ENCODE measurements at regions not wholly inside any gene's neighbourhood (a gene's known extent, or its start where the extent isn't known, plus 50 kb on each side); places are given as distances from the start of the nearest gene placed in this dataset.
"Not testable (repeated sequence)": the region's sequence is repeated elsewhere in the genome, so short reads cannot be mapped to it uniquely, and the experiment has no call there.

DNA sequence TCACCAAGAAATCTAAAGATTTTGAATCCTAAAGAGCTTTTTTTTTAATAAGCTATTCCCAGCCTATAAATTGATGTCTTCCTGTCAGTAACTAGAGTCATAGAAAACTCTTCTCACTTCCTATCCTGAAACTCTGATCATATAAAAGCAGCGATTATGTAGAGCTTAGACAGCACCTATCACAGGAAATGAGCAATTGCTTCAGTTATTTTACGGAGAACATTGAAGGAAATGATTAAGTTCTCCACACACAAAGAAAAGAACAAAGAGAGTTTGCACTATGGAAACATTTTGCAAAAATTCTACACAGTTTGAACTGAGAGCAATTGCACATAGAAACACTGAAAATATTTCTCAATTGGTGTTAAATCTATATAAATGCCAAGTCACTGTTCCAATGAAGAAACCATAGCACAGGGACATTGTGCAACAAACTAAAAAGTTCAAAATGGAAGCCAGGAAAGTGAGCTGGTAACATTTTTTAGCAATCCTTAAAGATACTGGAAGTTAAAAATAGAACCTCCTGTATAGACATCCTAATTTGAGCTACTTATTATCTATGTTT is 291.5 kb upstream of the ARHGEF26 start:
- no peak for DNase-seq (ENCODE audit: low read depth in 2 of 2)

- no peak for DNase-seq (ENCODE audit: low read depth in 2 of 2)
Measured at GRCh38 chr3:153830552-153830951, 290.6 kb upstream of the ARHGEF26 start.

- no peak for DNase-seq (ENCODE audit: low read depth in 2 of 2)
Measured at GRCh38 chr3:153835540-153835939, 285.6 kb upstream of the ARHGEF26 start.

- DNase-seq (ENCODE audit: low read depth in 2 of 2), result no peak
Measured at GRCh38 chr3:153840487-153840886, 280.7 kb upstream of the ARHGEF26 start.

GRCh38 chr3:153843994-153844393 is 277.2 kb upstream of the ARHGEF26 start:
- DNase-seq (ENCODE audit: low read depth in 2 of 2), result no peak

GRCh38 chr3:153845311-153845710 is 275.9 kb upstream of the ARHGEF26 start:
- DNase-seq (ENCODE audit: low read depth in 2 of 2), result no peak

- no peak for DNase-seq (ENCODE audit: low read depth in 2 of 2)
Measured at GRCh38 chr3:153848702-153849101, 272.5 kb upstream of the ARHGEF26 start.

DNA sequence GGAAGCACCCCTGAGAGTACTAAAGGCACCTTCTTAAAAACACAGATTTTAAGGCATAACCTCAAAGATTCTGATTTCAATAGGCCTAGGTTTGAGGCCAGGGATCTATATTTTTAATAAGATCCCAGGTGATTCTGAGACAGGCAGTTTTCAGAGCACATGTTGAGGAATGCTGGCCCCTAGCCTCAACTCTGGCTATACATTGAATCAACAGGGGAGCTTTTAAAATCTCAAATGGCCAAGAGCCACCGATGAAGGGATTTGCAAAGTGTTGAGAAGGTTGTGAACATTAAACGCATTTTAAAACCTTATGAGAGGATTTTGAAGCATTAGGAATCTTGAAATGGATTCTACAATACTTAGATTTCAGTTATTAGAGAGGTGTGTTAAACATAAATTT is 268.8 kb upstream of the ARHGEF26 start:
- DNase-seq (ENCODE audit: low read depth in 2 of 2), result no peak

DNA sequence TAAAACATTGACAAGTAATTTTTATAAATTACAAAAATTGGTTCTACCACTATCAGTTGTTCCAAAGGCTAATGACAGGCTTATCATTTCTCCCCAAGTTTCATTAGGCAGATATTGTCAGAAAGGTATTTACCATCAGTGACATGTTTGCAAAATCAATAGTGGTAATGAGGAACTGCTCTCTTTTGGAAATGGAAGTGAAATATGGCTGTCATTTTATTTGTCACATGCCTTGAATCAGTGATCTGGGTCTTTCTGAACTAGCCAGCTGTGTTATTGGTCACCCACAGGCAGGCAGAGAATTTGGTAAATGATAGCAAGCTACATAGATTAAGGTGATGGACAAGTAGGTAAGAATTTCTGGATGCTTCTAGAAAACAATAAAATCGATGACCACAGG is 268.0 kb upstream of the ARHGEF26 start:
- DNase-seq (ENCODE audit: low read depth in 2 of 2), result no peak

GRCh38 chr3:153855772-153856171 is 265.4 kb upstream of the ARHGEF26 start:
- DNase-seq (ENCODE audit: low read depth in 2 of 2), result no peak

DNA sequence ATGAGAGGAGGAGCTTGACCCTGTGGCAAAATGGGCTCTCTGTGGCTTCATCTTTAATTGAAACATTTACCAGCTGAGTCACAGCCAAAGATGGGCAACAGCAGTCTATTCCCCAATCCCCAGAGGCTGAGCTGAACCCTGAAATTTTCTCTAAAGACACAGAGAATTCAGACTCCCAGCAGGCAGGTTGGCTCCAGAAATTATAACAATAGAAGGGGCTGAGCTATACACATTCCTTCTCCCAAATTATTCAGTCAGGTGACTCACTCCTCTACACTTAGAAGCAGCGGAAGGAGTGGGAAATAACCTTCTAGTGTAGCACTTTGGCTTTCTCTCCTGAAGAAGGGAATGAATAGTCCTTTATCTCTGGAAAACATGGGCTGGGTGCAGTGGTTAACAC is 264.3 kb upstream of the ARHGEF26 start:
- no peak for DNase-seq (ENCODE audit: low read depth in 2 of 2)

DNA sequence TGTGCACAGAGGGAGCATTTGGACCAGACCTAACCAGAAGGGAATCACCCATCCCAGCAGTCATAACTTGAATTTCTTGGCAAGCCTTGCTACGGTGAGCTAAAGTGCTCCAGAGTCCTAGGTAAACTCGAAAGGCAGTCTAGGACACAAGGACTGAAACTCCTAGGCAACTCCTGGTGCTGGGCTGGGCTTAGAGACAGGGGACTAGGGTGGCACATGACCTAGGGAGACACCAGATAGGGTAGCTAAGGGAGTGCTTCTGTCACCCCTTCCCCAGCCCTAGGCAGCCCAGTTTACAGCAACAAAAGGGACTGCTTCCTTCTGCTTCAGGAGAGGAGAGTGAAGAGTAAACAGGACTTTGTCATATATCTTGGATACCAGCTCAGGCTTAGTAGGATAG is 256.4 kb upstream of the ARHGEF26 start:
- no peak for DNase-seq (ENCODE audit: low read depth in 2 of 2)

DNA sequence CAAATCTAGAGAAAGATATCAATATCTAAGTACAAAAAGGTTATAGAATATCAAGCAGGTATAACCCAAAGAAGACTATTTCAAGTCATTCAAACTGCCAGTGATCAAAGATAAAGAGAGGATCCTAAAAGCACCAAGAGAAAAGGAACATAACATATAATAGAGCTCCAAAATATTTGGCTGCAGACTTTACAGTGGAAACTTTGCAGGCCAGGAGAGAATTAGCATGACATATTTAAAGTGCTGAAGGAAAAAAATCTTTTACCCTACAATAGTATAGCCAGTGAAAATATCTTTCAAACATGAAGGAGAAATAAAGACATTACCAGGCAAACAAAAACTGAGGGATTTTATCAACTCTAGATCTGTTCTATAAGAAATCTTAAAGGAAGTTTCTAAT is 254.3 kb upstream of the ARHGEF26 start:
- no peak for DNase-seq (ENCODE audit: low read depth in 2 of 2)

DNA sequence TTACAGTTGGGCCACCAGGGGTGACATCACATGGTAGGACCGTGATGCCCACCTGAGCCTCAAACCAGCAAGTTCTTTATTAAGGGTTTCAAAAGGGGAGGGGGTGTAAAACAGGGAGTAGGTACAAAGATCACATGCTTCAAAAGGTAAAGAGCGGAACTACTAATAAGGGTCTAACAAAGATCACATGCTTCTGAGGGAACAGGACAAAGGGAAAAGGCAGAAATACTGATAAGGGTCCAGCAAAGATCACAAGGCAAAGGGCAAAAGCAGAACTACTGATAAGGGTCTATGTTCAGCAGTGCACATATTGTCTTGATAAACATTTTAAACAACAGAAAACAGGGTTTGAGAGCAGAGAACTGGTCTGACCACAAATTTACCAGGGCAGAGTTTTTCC is 246.8 kb upstream of the ARHGEF26 start:
- not testable (repeated sequence) for DNase-seq (ENCODE audit: low read depth in 2 of 2)

GRCh38 chr3:153880493-153880892 is 240.7 kb upstream of the ARHGEF26 start:
- no peak for DNase-seq (ENCODE audit: low read depth in 2 of 2)

- no peak for DNase-seq (ENCODE audit: low read depth in 2 of 2)
Measured at GRCh38 chr3:153881201-153881600, 240.0 kb upstream of the ARHGEF26 start.

DNA sequence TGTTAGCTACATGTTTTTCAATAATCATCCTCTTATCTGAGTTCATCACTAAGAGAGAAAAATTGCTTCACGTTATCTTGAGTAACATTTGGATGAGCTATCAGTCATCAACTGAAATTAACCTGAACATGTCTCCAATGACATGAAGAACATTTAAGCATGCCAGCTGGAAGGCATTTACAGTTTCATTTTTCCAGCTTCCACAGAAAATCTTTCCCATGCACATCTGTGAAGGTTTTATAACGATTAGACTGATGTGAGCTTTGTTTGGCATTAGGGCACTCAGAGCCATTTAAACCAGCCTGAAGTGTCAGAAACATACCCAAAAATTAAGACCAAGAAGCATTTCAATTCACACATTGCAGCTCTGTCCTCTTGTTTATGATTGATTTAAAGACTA is 235.8 kb upstream of the ARHGEF26 start:
- no peak for DNase-seq (ENCODE audit: low read depth in 2 of 2)

DNA sequence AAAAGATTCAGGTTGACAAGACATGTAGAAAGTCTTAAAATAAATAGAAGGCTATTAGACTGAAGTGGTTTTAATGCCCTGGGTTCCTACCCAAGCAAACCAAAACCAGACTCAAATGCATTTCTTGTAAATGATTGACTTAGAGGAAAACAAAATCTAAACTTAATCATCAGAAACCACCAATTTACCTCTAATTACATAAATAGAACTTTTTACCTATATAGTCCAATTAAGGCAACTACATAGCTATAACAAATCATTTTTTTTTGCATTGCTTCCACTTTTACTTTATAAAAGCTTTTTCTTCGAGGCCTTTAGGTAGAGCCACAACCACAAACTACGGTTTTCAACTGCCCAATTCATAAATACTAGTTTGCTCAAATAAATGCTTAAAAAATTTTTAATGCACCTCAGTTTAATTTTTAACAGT is 231.3 kb upstream of the ARHGEF26 start:
- no peak for DNase-seq (ENCODE audit: low read depth in 2 of 2)

GRCh38 chr3:153892126-153892525 is 229.1 kb upstream of the ARHGEF26 start:
- no peak for DNase-seq (ENCODE audit: low read depth in 2 of 2)

DNA sequence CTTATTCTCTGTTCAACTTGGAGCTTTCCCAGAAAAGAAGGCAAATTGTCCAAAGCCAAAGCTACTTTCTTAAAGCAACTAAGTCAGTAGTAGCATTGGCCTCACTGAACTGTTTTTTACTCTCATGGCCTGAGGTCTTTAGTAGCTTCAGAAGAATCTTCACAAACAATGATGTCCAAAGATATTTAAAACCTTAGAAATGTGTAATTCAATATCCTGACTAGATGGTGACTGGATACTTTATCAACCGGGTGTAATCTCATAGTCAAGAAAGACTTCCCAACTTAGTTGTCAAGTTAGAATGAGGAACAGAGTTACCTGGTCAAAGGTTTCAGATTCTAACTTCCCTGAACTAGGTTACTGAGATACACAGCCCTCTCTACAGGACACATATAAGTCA is 226.3 kb upstream of the ARHGEF26 start:
- no peak for DNase-seq (ENCODE audit: low read depth in 2 of 2)

- DNase-seq (ENCODE audit: low read depth in 2 of 2), result no peak
Measured at GRCh38 chr3:153896197-153896596, 225.0 kb upstream of the ARHGEF26 start.

GRCh38 chr3:153897025-153897723 is 224.0 kb upstream of the ARHGEF26 start:
- no peak for DNase-seq (ENCODE audit: low read depth in 2 of 2)

GRCh38 chr3:153897842-153898241 is 223.3 kb upstream of the ARHGEF26 start:
- no peak for DNase-seq (ENCODE audit: low read depth in 2 of 2)

GRCh38 chr3:153901152-153901551 is 220.0 kb upstream of the ARHGEF26 start:
- no peak for DNase-seq (ENCODE audit: low read depth in 2 of 2)
